Suprapubic skin (tissue), 4 donors: ENCODE measurements at regions not wholly inside any gene's neighbourhood (a gene's known extent, or its start where the extent isn't known, plus 50 kb on each side); places are given as distances from the start of the nearest gene placed in this dataset.

ENCODE experiments used
- POLR2A ChIP-seq, 2 donors: fragments of 450-650 bp; IDR thresholded peaks; one replicate each; pipeline ENCODE4 v1.6.1; 2017; ENCODE audit warnings: antibody characterized with exemption in 2 of 2, mild to moderate bottlenecking in 2 of 2, moderate library complexity in 2 of 2
- POLR2AphosphoS5 ChIP-seq, 3 donors: sonication (generic); formaldehyde crosslinking; IDR thresholded peaks; one replicate each; pipeline ENCODE4 v1.6.1; 2017; ENCODE audit warnings: antibody characterized with exemption in 3 of 3
- TF ChIP-seq, protein P1 (sequence below), 2 donors: fragments of 200-600 bp in 1 of 2; fragments of 450-650 bp in 1 of 2; sonication (generic) in 1 of 2; IDR thresholded peaks; one replicate each; pipeline ENCODE4 v1.5.1; 2016 to 2019; ENCODE audit warnings: antibody characterized with exemption in 2 of 2, mild to moderate bottlenecking in 1 of 2, moderate library complexity in 1 of 2

DNA sequence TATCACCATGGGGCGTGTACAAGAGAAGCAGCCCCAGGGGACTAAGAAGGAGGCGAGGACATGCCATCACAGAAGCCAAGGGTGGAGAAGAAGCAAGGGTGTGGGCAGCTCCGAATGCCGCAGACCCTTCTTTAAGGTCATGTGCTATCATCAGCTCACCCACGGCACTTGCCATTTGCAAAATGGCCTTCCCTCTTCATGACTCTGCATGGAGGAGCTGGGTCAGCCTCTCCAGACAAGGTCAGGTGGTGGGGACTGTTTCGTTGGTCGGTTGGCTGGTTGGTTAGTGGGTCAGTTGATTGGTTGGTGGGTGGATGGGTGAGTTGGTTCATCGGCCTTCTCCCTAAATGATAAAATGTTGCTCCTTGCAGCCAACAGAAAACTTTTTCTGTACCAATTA lies 622.5 kb downstream of the TBC1D22A start:
- TF ChIP-seq, protein P1, sequence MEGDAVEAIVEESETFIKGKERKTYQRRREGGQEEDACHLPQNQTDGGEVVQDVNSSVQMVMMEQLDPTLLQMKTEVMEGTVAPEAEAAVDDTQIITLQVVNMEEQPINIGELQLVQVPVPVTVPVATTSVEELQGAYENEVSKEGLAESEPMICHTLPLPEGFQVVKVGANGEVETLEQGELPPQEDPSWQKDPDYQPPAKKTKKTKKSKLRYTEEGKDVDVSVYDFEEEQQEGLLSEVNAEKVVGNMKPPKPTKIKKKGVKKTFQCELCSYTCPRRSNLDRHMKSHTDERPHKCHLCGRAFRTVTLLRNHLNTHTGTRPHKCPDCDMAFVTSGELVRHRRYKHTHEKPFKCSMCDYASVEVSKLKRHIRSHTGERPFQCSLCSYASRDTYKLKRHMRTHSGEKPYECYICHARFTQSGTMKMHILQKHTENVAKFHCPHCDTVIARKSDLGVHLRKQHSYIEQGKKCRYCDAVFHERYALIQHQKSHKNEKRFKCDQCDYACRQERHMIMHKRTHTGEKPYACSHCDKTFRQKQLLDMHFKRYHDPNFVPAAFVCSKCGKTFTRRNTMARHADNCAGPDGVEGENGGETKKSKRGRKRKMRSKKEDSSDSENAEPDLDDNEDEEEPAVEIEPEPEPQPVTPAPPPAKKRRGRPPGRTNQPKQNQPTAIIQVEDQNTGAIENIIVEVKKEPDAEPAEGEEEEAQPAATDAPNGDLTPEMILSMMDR (IDR thresholded peaks at IDR 0.05) = no peak
- no peak for TF ChIP-seq POLR2A (IDR thresholded peaks at IDR 0.05)
- no peak for TF ChIP-seq POLR2AphosphoS5 (IDR thresholded peaks at IDR 0.05)
